ENCODE measurements at regions not wholly inside any gene's neighbourhood (a gene's known extent, or its start where the extent isn't known, plus 50 kb on each side); places are given as distances from the start of the nearest gene placed in this dataset.
A peak's percentile ranks its signal among the peaks of the same experiment; 100 is the strongest.

- 75 to 87% (median 80%) methylated on average over 3 of the region's 3 CpGs for WGBS, 5 donors
- H3K27me3 ChIP-seq (replicated peaks in 1 of 7) = no peaks in the 10 kb centered on the region
- H3K9me3 ChIP-seq = no peaks in the 10 kb centered on the region
- no peaks in the 10 kb centered on the region for H3K4me1 ChIP-seq
- no peak overlapping the region for H3K27ac ChIP-seq
- TF ChIP-seq CTCF (IDR thresholded peaks at IDR 0.05 in 8 of 11, conservative IDR thresholded peaks at IDR 0.05 in 3 of 11) = no peak
- TF ChIP-seq POLR2A (IDR thresholded peaks at IDR 0.05) = no peak
- no peak for TF ChIP-seq POLR2AphosphoS5 (IDR thresholded peaks at IDR 0.05)
- no peaks in the 10 kb centered on the region for H3K36me3 ChIP-seq
- intact Hi-C loops (cut with DNase I; ENCODE audit: low total_unique reads) = no loop called here
- no peak overlapping the region for H3K4me3 ChIP-seq
- no peak for DNase-seq
Observed at GRCh38 chr10:53606981-53607380, 834.4 kb upstream of the MBL2 start.

DNA sequence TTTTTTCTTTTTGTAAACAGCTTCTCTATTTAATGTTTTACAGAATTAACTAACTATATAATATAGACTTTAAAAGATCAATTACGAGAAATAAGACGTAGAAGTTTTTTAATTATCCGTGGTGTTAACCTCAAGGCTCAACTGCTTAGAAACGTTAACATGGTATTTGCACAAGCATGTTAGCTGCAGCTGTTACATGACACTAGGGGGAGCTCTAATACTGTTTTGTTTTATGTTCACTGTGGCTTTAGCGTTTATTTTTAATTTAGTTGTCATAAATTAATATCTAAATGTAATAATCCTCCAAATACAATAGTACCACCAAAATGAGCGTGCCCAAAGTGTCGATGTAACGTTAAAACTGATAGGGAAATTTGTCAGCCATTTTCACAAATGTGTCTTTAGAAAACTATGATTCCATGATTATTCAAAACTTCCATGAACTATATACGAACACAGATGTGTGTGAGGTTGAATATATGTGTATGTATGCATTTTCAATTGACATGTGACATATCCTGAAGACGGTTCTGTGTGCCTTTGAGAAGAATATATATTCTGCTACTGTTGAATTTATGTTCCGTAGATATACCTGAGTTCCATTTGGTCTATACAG, 828.8 kb upstream of the MBL2 start:
- intact Hi-C loops (cut with DNase I; ENCODE audit: low total_unique reads) = no loop called here
- Histone ChIP-seq H3K9me3 (no peaks in the 10 kb centered on the region), H3K4me1 (no peaks in the 10 kb centered on the region), H3K4me3 (no peak overlapping the region), H3K36me3 (no peaks in the 10 kb centered on the region), H3K27me3 (replicated peaks in 1 of 7) (no peaks in the 10 kb centered on the region), H3K27ac (no peak overlapping the region)
- TF ChIP-seq POLR2A (IDR thresholded peaks at IDR 0.05) = no peak
- TF ChIP-seq CTCF (IDR thresholded peaks at IDR 0.05 in 8 of 11, conservative IDR thresholded peaks at IDR 0.05 in 3 of 11) = peak in 10 of 11 experiments; percentile 17 to 78 (median 54)
- no peak for TF ChIP-seq POLR2AphosphoS5 (IDR thresholded peaks at IDR 0.05)
- no peak for DNase-seq
- 17 to 20% (median 18%) methylated on average over 11 of the region's 11 CpGs for WGBS, 5 donors

GRCh38 chr10:53598914-53599313, 826.3 kb upstream of the MBL2 start:
- peaks cover 0 to 2% (median 0%) of the 10 kb centered on the region in 8 donors for H3K9me3 ChIP-seq
- no peak overlapping the region for H3K4me3 ChIP-seq
- 69 to 90% (median 86%) methylated on average over 2 of the region's 2 CpGs for WGBS, 5 donors
- no peaks in the 10 kb centered on the region for H3K4me1 ChIP-seq
- H3K36me3 ChIP-seq = no peaks in the 10 kb centered on the region
- intact Hi-C loops (cut with DNase I; ENCODE audit: low total_unique reads) = no loop called here
- TF ChIP-seq POLR2A (IDR thresholded peaks at IDR 0.05) (no peak), POLR2AphosphoS5 (IDR thresholded peaks at IDR 0.05) (no peak), CTCF (IDR thresholded peaks at IDR 0.05 in 8 of 11, conservative IDR thresholded peaks at IDR 0.05 in 3 of 11) (no peak)
- no peak overlapping the region for H3K27ac ChIP-seq
- H3K27me3 ChIP-seq (replicated peaks in 1 of 7) = no peaks in the 10 kb centered on the region
- DNase-seq = no peak

- Histone ChIP-seq H3K4me3 (no peak overlapping the region), H3K36me3 (no peaks in the 10 kb centered on the region), H3K9me3 (peaks cover 0 to 13% (median 0%) of the 10 kb centered on the region in 8 donors), H3K27me3 (replicated peaks in 1 of 7) (no peaks in the 10 kb centered on the region), H3K4me1 (no peaks in the 10 kb centered on the region), H3K27ac (no peak overlapping the region)
- TF ChIP-seq POLR2AphosphoS5 (IDR thresholded peaks at IDR 0.05) = no peak
- no peak for TF ChIP-seq POLR2A (IDR thresholded peaks at IDR 0.05)
- no peak for TF ChIP-seq CTCF (IDR thresholded peaks at IDR 0.05 in 8 of 11, conservative IDR thresholded peaks at IDR 0.05 in 3 of 11)
- 78 to 89% (median 80%) methylated on average over 2 of the region's 2 CpGs for WGBS, 5 donors
- intact Hi-C loops (cut with DNase I; ENCODE audit: low total_unique reads) = no loop called here
- DNase-seq = no peak
Observed at GRCh38 chr10:53597835-53598251, 825.3 kb upstream of the MBL2 start.
